Endothelial cell of umbilical vein (primary cell): ENCODE measurements at regions not wholly inside any gene's neighbourhood (a gene's known extent, or its start where the extent isn't known, plus 50 kb on each side); places are given as distances from the start of the nearest gene placed in this dataset.

ENCODE experiments used
- BruUV-seq: library from RNA; stranded (reverse); fragments of 400-500 nt; replicated peaks from 2 replicates; lab custom pipeline; 2021; lab: Mats Ljungman, UMichigan
- CTCF ChIA-PET: fragments of 300-600, 350-600 bp; sonication (Branson Sonifier 250); formaldehyde crosslinking; loops from one replicate; lab custom pipeline; 2021; ENCODE audit warnings: antibody characterized with exemption, inconsistent platforms; lab: Charles Lee
- POLR2A ChIA-PET: fragments of 300-600, 350-600 bp; sonication (Branson Sonifier 250); formaldehyde crosslinking; loops from one replicate; lab custom pipeline; 2021; ENCODE audit warnings: antibody characterized with exemption, inconsistent platforms; lab: Charles Lee
- DNase-seq: peaks from one replicate; pipeline ENCODE4 v3.0.0-alpha.2; 2011; ENCODE audit warnings: low read depth, low spot score
- FAIRE-seq: peaks from 2 replicates; lab custom pipeline; 2011; peaks lifted over from hg19 to GRCh38; lab: Jason Lieb, UNC
- H2AFZ ChIP-seq: 2 replicates; pipeline ENCODE4 v1.6.0; 2012; ENCODE audit warnings: low read depth, low read length, control low read depth, inconsistent platforms
- H3K27ac ChIP-seq: 2 replicates; pipeline ENCODE4 v1.5.1; 2011; ENCODE audit warnings: low read depth, mild to moderate bottlenecking, control low read depth, low read length, moderate library complexity; ENCODE audit not compliant: insufficient read depth
- H3K27me3 ChIP-seq, 2 experiments: 2 replicates each; pipeline versions ENCODE4 v1.6.0 to v1.6.1; 2011; ENCODE audit warnings: low read length in 2 of 2, mixed read lengths in 1 of 2; ENCODE audit not compliant: control insufficient read depth in 2 of 2, insufficient read depth in 2 of 2
- H3K36me3 ChIP-seq, 2 experiments: 2 replicates in 1 of 2; 3 replicates in 1 of 2; pipeline ENCODE4 v1.5.1; 2011; ENCODE audit warnings: low read length in 2 of 2, mild to moderate bottlenecking in 1 of 2, moderate library complexity in 1 of 2; ENCODE audit not compliant: control insufficient read depth in 2 of 2, insufficient read depth in 2 of 2; ENCODE audit errors: extremely low read depth in 1 of 2
- H3K4me1 ChIP-seq: 3 replicates; pipeline ENCODE4 v1.5.1; 2011; ENCODE audit warnings: mild to moderate bottlenecking, low read length; ENCODE audit not compliant: control insufficient read depth, insufficient read depth; ENCODE audit errors: extremely low read depth
- H3K4me2 ChIP-seq: 2 replicates; pipeline ENCODE4 v1.6.1; 2011; ENCODE audit warnings: low read length, control low read depth, mixed read lengths; ENCODE audit not compliant: insufficient read depth
- H3K4me3 ChIP-seq, 3 experiments: fragments of 200-600 bp in 1 of 3; sonication (generic), shearing (Covaris generic) in 1 of 3; replicated peaks in 1 of 3; 2 replicates each; pipeline ENCODE4 v1.5.1; 2011 to 2016; ENCODE audit warnings: control low read depth in 3 of 3, low read length in 3 of 3, mild to moderate bottlenecking in 2 of 3, inconsistent platforms in 1 of 3, low read depth in 1 of 3, moderate library complexity in 1 of 3; ENCODE audit not compliant: insufficient read depth in 1 of 3
- H3K79me2 ChIP-seq: 2 replicates; pipeline ENCODE4 v1.6.0; 2012; ENCODE audit warnings: low read length, inconsistent platforms; ENCODE audit not compliant: control insufficient read depth, insufficient read depth
- H3K9ac ChIP-seq: replicated peaks from 2 replicates; pipeline ENCODE3; 2011; ENCODE audit warnings: low read length, control low read depth; ENCODE audit not compliant: insufficient read depth; ENCODE audit errors: extremely low read depth
- H3K9me1 ChIP-seq: replicated peaks from 3 replicates; pipeline ENCODE4 v1.6.0; 2011; ENCODE audit warnings: mild to moderate bottlenecking, low read length; ENCODE audit not compliant: control insufficient read depth, insufficient read depth; ENCODE audit errors: extremely low read depth
- H3K9me3 ChIP-seq: replicated peaks from 2 replicates; pipeline ENCODE4 v1.5.1; 2012; ENCODE audit warnings: low read length, inconsistent platforms; ENCODE audit not compliant: control insufficient read depth, insufficient read depth
- H4K20me1 ChIP-seq: replicated peaks from 2 replicates; pipeline ENCODE3; 2011; ENCODE audit warnings: mild to moderate bottlenecking, low read length; ENCODE audit not compliant: control insufficient read depth, insufficient read depth; ENCODE audit errors: extremely low read depth
- CTCF ChIP-seq, 2 donors: IDR thresholded peaks; 1 replicate in 1 of 2; 2 replicates in 1 of 2; pipeline ENCODE4 v1.5.1; 2011; ENCODE audit warnings: low read length in 2 of 2, mild to moderate bottlenecking in 2 of 2, moderate library complexity in 2 of 2, control low read depth in 1 of 2, inconsistent platforms in 1 of 2, low read depth in 1 of 2; ENCODE audit not compliant: insufficient read depth in 1 of 2; ENCODE audit errors: extremely low read depth in 1 of 2
- EZH2 ChIP-seq: IDR thresholded peaks from 2 replicates; pipeline ENCODE4 v1.6.1; 2012; ENCODE audit warnings: borderline replicate concordance, low read depth, mild to moderate bottlenecking, moderate library complexity, low read length, inconsistent platforms; ENCODE audit not compliant: severe bottlenecking
- FOS ChIP-seq: IDR thresholded peaks from 2 replicates; pipeline ENCODE4 v1.6.1; 2011; ENCODE audit warnings: mild to moderate bottlenecking, low read length, moderate library complexity, borderline replicate concordance; ENCODE audit not compliant: insufficient read depth
- GATA2 ChIP-seq: IDR thresholded peaks from 2 replicates; pipeline ENCODE4 v1.7.0; 2011; ENCODE audit warnings: low read depth, mild to moderate bottlenecking, moderate library complexity, mixed read lengths, low read length; ENCODE audit not compliant: insufficient read length, insufficient read depth
- JUN ChIP-seq: IDR thresholded peaks from 2 replicates; pipeline ENCODE4 v1.6.1; 2011; ENCODE audit warnings: borderline replicate concordance, low read depth; ENCODE audit not compliant: insufficient read length, insufficient read depth
- MAX ChIP-seq: IDR thresholded peaks from 2 replicates; pipeline ENCODE4 v1.6.1; 2011; ENCODE audit not compliant: insufficient read depth, insufficient read length
- MYC ChIP-seq: IDR thresholded peaks from one replicate; pipeline ENCODE4 v1.6.1; 2011; ENCODE audit warnings: mild to moderate bottlenecking, low read depth, low read length
- POLR2A ChIP-seq: IDR thresholded peaks from 2 replicates; pipeline ENCODE4 v1.6.1; 2012; ENCODE audit warnings: low read depth, mild to moderate bottlenecking, control low read depth, low read length
- POLR2AphosphoS5 ChIP-seq: IDR thresholded peaks from 2 replicates; pipeline ENCODE4 v1.6.1; 2012; ENCODE audit warnings: low read depth, mild to moderate bottlenecking, control low read depth, low read length, moderate library complexity; ENCODE audit not compliant: insufficient read depth
- dilution Hi-C: fragments of 300-500 bp; cut with MboI; formaldehyde crosslinking; loops from one replicate; pipeline ENCODE4 v1.15.0; 2019; ENCODE audit warnings: low sequenced_read_pairs; ENCODE audit not compliant: extremely low pct_ligation_motif_present
- intact Hi-C: fragments of 100-400 bp; cut with micrococcal nuclease; formaldehyde crosslinking; loops from one replicate; pipeline ENCODE4 v1.10.0; 2022

- Histone ChIP-seq H3K4me2 (no peak overlapping the region), H3K79me2 (no peaks in the 10 kb centered on the region), H3K9ac (no peak overlapping the region), H3K36me3 (no peaks in the 10 kb centered on the region), H2AFZ (no peak overlapping the region), H3K4me3 (no peak overlapping the region), H3K9me1 (no peaks in the 10 kb centered on the region), H3K9me3 (no peaks in the 10 kb centered on the region), H3K27me3 (no peaks in the 10 kb centered on the region), H4K20me1 (no peaks in the 10 kb centered on the region), H3K4me1 (peaks cover 17% of the 10 kb centered on the region), H3K27ac (no peak overlapping the region)
- ChIA-PET POLR2A (no interaction called here), CTCF (no interaction called here)
- TF ChIP-seq CTCF (IDR thresholded peaks at IDR 0.05; ENCODE audit: extremely low read depth in 1 of 2, insufficient read depth in 1 of 2, low read depth in 1 of 2, low read length in 2 of 2) (no peak), JUN (no peak), GATA2 (no peak), MYC (no peak), POLR2A (no peak), FOS (no peak), POLR2AphosphoS5 (no peak), EZH2 (no peak), MAX (no peak)
- dilution Hi-C loops (no loop called here), intact Hi-C loops (loop anchor here (5.0 kb wide), 2 partner anchors 38 to 78 kb away; partner anchors contain the start of gene RBMS3)
- DNase-seq: no peak
- BruUV-seq: no TSS peak
- FAIRE-seq: no peak
Measured at GRCh38 chr3:29203851-29204250, 77.0 kb upstream of the RBMS3 start.
